ENCODE measurements at regions not wholly inside any gene's neighbourhood (a gene's known extent, or its start where the extent isn't known, plus 50 kb on each side); places are given as distances from the start of the nearest gene placed in this dataset.

DNA sequence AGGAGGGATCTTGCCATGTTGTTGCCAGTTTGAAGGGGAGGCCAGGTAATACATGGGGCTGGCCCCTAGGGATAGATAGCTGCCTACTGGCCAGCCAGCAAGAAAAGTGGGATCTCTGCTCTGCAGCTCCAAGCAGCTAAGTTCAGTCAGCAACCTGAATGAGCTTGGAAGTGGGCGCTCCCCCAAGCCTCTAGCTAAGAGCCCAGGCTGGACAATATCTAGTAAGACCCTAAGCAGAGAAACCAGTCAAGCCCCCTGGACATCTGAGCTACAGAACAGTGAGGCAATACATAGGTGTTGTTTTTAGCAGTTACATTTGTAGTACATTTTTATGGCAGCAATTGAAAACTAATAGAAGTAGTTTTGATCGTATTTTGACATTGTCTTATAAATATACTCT lies 409.8 kb upstream of the SMIM21 start:
- DNase-seq, result no peak

DNA sequence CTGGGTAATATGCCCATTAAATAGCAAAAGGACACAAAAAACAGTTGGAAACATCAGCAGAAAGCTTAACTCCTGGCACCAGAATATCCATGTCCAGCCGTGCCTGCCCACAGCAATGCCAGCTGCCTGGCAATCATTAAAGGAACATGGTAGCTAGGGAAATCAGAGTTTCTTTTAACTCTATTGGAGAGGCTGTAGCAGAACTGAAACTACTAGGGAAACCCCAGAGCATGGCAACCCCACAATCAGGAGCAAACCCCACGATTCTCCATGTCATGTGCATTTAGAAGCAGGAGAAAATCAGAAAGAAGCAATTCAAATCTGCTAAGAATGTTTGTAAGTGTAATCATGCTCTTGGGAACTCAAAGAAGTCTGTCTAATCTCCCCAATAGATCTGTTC lies 409.0 kb upstream of the SMIM21 start:
- no peak for DNase-seq

- no peak for DNase-seq
These were observed 404.5 kb upstream of the SMIM21 start for GRCh38 chr18:75831960-75832359.

GRCh38 chr18:75830828-75831227 lies 403.3 kb upstream of the SMIM21 start:
- DNase-seq, result no peak

DNA sequence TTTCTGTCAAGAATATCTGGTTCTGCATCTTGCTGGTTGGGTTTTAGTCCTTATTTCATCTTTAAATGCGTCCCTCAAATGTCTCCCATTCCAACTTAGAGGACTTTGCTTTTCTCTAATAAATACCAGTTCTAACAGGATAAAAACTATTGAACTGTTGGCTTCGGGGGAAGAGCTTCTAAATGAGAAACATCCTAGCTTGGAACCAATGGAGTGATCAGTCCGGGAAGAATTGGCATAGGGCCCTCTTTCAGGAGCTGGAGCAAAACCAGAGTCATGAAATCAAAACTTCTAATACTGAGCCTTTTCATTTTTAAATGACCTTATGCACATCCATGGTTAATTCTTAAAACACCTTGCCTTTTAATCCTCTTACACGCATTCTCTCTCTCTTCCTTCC lies 401.6 kb upstream of the SMIM21 start:
- no peak for DNase-seq

- DNase-seq, result no peak
These were observed 400.9 kb upstream of the SMIM21 start for GRCh38 chr18:75828379-75828778.

DNA sequence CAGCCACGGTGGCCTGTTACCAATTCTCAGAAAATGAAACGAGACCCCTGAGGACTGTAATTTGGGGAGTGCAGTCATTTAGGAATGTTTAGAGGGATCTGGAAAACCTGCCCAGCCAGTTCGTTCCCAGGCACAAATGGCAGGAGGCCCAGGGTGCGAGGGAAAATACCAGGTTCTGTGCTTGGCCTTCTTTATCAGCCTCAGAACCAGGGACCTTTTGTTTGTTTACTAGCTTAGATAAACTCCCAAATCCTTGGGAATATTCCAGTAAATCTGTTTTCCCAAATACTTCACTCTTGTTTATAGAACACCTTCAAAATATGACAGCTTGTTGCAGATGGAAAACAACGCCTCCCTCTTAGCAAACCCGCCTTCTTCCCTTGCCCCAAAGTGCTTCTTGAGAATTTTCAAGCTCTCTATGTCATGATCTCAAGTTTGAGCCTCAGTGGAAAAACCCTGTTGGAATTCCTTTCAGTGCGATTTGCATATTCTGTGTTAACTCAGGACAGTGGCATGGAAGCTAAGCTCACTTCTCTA lies 400.3 kb upstream of the SMIM21 start:
- DNase-seq, result no peak

DNA sequence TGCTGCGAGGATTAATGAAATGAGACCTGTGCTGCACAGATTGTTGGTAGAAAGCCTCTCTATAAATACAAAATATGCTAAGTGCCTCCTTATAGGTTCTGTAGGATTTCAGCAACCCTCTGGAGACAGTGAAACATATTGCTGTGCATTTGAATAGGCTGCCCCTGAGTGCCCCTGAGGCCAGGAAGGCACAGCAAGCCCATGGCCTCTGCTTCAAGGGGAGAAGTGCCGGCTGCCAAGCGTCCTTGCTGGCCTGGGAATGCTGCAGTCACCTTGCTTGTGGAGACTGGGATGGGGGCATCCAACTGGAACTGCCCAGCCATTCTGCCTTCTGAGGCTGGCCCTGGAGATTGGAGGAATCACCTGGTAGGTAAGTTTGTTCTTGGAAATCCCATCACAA lies 397.2 kb upstream of the SMIM21 start:
- DNase-seq, result no peak

DNA sequence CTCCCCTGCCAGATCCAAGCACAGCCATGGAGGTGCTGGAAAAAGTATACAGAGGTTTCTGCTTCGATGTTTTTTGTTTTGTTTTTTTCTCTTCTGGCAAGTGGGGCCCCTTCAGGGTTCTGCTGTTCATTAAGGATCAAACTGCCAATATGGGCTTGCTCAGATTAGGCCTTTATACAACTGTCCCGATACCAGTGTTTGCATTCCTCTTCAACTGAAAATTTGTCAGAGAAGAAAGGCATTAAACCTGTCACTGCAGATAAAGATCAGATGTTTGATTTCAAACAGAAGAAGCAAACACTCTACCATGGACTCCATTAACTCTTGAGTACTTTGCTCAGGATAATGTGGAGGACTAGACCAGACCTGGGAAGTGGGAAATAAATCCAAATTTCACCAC lies 396.0 kb upstream of the SMIM21 start:
- DNase-seq, result no peak

DNA sequence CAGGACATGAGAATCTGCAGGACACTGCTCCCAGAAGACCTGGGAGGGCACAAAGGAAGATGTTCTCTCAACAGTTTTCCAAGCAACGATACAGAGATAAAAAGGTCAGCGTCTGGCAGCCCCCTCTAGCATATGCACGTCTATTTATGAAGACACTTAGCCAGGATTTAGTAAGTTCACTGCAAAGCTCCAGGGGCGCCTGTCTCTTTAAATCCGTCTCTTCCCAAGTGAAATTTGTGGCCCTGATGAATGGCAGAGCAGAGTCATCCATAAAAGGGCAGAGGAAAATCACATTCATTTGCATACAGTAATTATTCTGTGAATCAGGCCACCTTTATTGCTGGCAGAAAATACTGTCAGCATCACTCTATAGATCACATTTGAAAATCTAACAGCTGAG lies 390.9 kb upstream of the SMIM21 start:
- DNase-seq, result no peak

GRCh38 chr18:75815767-75816166 lies 388.3 kb upstream of the SMIM21 start:
- DNase-seq, result no peak

DNA sequence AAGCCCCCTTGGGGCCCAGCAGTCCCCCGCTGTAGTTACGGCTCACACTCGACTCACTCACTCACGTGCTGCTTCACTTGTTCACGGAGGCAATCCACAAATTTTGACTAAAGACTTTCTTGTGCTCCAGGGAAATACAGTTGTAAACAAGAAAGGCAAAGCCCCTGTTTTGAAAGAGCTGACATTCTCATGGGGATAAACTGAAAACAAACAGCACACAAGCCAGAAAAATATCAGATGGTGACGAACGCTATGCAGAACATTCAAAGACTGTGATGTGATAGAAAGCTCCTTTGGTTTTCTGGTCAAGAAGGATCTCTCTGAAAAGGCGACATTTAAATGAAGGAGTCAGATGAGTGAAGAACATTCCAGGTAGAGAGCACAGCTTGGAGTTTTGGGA lies 385.3 kb upstream of the SMIM21 start:
- DNase-seq, result no peak

DNA sequence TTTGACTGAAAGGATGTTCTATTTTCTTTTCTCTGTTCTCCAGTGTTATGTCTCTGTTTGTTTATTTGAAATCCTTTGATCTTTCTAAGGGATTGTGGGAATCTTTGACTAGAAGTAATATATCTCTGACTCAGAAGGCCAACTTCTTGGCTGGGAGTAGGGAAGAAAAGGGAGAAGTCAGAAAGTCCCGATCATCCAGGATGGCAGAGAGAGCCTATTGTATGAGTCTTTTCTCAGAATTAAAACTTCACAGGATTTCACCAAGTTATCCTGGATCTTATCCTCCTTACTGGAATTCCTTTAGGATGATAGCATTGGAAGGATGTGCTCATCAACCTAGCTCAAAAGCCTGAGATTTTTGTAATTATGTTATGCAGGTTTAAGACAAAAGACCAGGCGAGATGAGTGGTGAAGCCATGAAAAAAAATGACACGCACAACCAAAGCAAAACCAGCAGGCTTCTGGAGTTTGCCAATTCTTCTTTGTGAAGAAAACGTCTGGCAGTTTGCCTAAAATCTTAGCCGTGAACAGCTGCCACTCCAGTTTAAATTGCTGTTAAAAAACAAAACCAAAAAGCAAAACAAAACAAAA lies 383.6 kb upstream of the SMIM21 start:
- no peak for DNase-seq

- DNase-seq, result no peak
These were observed 383.0 kb upstream of the SMIM21 start for GRCh38 chr18:75810516-75810915.

GRCh38 chr18:75809926-75810255 lies 382.4 kb upstream of the SMIM21 start:
- DNase-seq, result no peak

- no peak for DNase-seq
These were observed 381.8 kb upstream of the SMIM21 start for GRCh38 chr18:75809151-75809925.

GRCh38 chr18:75805265-75805664 lies 377.8 kb upstream of the SMIM21 start:
- no peak for DNase-seq

DNA sequence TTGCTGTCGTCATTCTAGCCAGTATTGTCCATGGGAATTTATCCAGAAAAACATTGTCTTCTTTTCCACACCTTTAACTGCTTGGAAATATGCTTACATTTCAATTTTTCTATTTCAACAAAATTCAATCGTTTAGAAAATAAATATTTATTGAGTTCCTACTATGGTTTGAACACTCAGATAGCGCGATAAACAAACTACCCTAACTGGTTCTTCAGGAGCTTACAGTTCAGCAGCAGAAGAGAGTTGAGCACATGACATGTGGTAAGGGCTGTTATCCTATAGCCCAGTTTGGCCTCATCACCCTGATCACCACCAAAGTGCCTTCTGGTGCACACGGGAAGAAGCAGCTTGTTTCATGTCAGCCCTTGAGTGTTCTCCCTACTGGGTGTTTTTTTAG lies 375.2 kb upstream of the SMIM21 start:
- DNase-seq, result no peak

- no peak for DNase-seq
These were observed 373.7 kb upstream of the SMIM21 start for GRCh38 chr18:75801178-75801577.

DNA sequence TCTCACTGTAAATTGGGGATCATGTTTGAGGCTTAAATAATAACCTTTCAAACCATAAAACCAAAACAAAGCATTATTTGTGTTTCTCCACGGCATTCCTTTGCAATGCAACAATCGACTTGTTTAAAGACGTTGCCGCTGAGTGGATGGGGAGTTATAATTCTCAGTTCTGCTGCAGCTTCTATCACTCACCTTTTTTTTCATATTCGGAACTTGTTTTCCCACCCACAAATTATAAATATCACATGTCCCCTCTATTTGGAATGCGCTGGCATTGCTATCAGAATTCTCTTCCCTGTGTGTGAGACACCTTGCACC lies 372.8 kb upstream of the SMIM21 start:
- DNase-seq, result no peak

DNA sequence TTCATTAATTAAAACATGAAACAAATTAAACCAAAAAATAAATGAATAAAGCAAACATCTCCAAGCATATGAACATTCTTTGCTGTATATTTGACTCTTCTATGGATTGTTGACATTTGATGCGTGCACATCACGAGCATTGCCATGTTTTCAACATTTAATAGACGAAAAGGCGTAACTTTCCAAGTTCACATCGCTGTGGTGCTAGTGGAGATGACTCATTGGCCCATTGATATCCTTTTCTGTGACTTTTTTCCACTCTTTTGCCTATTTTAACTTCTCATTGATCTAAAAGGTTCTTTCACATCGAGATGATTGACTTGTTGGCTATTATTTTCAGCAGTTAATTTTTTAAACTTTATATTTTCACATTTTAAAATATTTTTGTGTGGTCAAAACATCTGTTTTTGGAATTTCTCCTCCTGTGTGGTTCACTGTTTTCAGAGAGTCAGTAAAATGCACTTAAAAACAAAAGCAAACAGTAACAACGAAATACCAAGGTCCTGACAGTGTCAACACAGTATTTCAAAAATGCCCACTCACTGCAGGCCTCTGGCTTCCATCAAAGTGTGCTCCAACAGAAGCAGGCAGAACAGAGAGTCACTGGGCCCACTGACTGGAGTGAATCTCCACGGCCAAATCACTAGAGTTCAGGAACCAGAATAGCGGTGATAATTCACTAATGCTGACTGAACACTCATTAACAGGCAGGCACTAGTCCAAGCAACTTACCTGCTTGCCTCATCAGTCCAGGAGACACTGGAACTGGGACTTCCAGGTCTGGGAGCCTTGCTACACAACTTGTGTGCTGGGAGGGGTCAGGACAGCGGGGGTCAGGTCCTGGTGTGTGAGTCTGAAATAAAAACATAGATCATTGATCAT lies 372.2 kb upstream of the SMIM21 start:
- DNase-seq, result no peak

GRCh38 chr18:75797046-75797445 lies 369.5 kb upstream of the SMIM21 start:
- DNase-seq, result no peak

DNA sequence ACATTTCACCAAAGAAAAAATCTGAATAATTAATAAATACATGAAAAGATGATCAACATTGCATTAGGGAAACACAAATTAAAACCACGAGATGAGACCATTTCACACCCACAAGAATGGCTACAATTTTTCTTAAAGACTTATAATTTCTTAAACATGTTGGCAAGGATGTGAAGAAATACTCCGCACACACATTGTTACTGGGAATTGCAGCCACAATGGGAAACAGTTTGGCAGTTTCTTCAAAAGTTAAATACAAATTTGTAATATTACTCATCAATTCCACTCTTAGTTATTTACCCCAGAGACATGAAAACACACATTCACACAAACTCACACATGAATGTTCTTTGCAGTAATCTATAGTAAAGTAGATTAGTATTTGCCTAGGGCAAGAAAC lies 363.3 kb upstream of the SMIM21 start:
- DNase-seq, result no peak

DNA sequence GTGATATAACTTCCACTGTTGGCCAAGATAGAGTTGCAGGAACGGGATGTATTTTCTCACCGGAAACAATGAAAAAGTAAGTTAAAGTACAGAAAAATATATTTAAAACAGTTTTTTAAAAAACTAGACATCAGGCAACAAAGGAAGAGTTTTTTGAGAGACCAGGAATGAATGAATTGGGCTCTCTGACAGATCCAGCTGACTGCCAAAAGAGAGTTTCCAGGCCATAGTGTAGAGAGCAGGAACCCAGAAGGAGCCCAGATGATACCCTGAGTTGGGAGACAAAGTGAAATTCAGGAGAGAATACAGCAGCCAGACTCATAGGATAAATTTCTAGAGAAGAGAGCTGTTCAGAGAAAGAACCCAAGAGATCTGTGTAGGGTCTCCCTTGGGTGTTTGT lies 362.6 kb upstream of the SMIM21 start:
- no peak for DNase-seq
